ENCODE measurements at regions not wholly inside any gene's neighbourhood (a gene's known extent, or its start where the extent isn't known, plus 50 kb on each side); places are given as distances from the start of the nearest gene placed in this dataset.

DNA sequence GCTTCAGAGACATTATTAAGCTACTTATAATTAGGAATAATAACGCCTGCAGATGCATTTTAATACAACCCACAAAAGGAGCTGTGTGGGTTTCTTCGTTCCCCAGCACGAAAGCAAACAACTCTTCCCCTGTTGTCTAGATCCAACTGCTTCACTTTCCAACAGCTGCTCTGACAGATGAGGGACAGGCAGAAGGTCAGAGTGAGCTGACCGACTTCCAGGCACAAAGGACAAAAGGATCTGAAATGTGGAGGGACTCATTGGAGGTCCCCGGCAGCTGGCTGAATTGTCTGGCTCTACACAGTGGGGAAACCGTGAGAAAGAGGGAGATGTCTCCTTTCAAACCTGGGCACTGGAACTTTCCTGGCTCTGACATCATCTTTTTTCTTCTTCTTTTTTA lies 79.1 kb upstream of the ALDH1B1 start:
- no peak for DNase-seq (ENCODE audit: low spot score)

DNA sequence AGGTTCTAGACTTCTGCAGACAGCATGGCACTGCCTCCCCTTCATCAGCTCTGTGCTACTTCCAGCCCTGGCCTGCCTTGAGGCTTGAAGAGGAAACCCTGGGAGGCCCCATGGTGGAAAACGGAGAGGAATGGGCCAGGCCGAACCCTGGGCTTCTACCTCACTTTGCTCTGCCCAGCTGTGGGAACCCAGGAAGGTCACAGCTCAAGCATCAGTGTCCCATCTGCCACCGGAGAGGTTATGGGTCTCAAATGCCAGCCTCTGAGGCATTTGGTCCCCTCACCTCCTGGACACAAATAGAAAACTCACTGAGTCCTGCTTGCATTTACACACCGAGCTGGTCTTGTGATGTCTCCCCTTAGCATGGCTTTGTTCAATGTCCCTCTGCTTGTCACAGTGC lies 80.1 kb upstream of the ALDH1B1 start:
- no peak for DNase-seq (ENCODE audit: low spot score)

DNA sequence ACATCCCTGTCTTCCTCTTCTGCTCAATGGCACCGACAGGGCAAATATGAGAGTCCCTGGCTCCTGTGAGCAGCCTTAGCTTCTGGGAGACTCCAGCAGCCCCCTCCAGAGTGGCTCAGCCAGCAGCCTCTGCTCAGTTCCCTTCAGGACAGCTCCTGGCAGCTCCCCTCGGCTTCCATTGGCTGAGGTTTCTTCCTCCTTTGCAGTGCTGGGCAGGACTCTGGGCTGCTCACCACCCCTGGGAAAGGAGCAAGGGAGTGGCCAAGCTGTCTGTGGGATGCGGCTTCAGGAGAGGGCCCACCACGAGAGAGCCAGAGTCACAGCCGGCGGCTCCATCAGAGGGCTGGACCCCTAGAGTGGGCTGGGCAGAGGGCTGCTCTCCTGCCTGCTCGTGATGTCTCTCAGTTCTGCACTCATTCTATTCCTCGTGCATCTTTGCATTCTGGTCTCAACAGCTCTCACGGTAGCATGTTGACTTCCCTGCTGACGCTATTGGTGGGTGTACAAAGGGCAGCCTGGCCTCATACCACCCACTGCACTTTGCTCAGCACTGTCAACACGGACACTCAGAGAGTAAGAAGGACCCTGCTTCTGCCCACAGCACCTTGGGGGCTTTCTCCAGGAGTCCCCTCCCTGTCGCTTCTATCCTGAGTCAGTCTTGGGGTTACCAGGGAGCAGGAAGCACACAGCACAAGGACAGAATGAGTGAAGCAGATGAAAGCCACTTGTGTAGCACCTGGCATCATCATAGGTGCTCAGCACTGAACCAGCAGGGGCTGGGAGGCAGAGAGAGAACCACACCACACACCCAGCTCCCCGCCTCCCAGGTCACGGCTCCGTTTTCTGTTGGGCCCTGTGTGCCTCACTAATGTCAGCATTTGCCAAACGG lies 80.9 kb upstream of the ALDH1B1 start:
- no peak for DNase-seq (ENCODE audit: low spot score)

DNA sequence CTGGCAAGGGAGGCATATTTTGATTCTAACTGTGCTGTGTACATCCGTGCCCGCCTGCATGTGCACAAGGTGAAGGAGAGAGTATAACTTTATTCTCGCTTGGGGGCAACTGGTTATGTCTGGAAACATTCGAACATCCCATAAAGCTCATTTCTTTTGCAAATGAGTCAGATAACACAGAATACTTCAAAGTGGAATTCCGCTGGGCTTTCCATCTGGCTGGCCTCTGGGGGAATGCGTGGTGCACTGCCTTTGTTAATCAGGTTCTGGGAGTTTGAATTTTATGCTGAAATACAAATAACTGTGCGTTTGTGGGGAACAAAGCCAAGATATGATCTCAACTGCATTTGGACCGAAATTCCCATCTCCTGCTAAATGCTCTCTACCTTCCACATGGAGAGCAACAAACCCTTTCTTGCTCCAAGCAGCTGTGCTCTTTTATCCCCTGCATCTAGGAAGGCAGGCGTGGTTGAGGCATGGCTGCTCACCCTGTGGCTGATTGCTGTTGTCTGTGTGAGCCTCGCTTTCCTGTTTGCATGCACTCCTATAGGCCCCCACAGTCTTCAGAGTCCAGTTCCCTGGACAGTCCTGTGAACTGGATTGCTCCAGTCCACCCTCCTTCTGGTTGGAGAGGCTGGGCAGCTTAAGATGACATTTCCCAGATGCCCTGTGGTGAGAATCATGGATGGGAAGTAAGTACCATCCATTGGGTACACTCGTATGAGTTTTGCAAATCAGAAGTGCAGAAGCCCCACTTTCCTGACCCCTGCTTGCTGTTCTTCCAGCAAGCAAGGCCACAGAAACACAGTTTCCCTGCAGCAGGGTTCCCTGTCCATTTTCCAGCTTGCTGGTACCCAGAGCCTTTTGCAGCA lies 82.9 kb upstream of the ALDH1B1 start:
- no peak for DNase-seq (ENCODE audit: low spot score)

DNA sequence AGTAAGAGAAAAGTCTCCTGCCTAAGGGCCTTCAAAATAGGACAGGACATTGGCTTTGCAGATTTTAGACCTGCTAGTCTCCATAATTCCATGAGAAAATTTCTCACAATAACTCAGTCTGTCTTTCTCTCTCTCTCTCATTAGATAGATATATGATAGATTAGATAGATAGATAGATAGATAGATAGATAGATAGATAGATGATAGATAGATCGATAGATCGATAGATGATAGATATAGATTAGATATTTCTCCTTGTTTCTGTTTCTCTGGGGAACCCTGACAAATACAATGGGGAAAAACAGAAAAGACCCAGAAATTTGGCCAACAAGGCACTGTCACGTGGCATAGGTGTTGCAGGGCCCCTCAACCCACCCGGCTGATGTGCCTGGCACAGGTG lies 84.4 kb upstream of the ALDH1B1 start:
- DNase-seq (ENCODE audit: low spot score) = no peak

DNA sequence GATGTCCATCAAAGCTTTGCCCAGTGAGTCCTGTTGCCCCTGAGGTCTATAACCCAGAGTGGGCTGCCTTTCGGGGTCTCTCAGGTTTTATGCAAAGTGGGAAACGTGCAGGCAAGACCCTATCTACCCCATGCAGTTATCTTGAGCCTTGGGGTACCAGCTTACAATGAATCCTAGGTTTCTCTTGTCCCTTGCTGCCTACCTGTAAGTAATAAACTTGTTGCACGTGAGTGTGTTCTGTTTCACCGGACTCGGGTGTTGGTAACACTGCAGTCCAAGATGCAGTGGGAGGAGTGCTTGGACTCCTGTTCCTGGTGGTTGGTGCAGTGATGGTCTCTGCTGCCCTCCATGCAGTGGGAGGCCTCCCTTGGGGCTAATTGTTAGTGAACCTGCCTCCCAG lies 85.6 kb upstream of the ALDH1B1 start:
- DNase-seq (ENCODE audit: low spot score) = no peak

DNA sequence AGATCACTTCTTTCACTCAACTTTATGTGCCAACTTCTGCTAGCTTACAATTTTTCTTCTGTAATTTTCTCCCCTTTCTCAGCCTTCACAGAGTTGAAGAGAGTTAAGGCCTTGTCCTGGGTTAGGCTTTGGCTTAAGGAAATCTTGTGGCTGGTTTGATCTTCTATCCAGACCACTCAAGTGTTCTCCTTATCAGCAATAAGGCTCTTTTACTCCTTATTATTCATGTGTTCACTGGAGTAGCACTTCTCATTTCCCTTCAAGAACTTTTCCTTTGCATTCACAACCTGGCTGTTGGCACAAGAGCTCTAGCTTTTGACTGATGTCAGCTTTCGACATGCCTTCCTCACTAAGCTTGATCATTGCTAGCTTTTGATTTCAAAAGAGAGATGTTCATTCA lies 86.9 kb upstream of the ALDH1B1 start:
- no peak for DNase-seq (ENCODE audit: low spot score)

DNA sequence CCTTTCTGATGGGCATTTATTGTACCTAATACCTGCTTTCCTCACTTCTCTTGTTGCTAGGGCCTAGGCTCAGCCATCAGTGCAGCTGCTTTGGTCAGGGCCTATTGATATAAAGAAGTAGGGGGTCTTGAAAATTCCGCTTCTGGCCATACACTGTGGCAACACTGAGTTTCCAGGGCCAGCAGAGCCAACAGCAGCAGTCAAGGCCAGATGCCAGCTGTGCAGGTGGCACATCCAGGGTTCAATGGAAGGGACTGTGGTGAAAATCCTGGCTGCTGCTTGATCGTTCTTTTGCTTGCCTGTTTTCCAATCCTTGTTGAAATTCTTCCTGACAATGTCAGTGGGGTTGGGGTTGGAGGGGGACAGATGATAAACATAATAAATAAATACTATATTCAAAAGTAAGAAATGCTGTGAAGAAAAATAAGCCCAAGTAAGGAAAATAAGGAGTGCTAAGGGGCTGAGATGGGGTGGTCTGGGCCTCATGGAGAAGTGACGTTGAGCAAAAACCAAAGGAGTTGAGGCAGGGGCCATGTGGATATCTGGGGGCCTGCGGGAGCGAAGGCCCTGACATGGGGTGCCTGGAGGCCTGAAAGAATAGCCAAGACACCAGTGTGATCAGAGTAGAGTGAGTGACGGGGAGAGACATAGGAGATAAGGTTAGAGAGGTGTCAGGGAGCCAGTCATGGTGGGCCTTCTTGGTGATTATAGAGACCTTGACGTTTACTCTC lies 91.0 kb upstream of the ALDH1B1 start:
- DNase-seq (ENCODE audit: low spot score) = no peak

DNA sequence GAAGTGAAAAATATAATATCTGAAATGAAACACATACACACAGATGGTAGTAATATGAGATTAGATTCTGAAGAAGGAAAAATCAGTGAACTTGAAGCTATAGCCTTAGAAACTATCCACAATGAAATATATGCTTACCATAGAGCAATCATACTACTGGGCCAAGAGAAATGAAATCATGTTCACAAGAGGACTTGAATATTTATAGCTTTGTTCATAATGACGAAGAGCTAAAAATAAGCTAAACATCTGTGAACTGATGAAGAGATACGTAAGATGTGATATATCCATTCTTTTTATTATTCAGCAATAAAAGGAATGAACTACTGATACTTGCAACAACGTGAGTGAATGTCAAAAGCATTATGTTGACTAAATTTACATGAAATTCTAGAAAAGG lies 92.6 kb upstream of the ALDH1B1 start:
- no peak for DNase-seq (ENCODE audit: low spot score)

DNA sequence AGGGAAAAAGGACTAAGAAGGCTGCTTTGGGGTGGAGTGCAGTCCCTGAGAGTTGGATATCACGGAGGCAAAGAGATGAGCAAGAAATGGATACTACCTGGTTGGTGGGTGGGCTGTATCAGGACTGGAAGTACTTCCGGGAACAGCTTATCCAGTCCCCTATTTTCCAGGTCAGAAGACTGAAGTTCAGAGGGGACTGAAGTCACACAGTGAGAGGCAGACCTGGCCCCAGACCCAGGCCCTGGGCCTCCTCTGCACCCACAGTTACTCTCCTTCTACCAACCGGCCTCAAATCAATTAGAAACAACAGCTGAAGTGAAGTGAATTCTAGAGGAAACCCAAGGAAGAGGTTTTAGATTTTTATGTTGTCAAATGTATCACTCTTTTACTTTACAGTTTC lies 93.6 kb upstream of the ALDH1B1 start:
- no peak for DNase-seq (ENCODE audit: low spot score)

DNA sequence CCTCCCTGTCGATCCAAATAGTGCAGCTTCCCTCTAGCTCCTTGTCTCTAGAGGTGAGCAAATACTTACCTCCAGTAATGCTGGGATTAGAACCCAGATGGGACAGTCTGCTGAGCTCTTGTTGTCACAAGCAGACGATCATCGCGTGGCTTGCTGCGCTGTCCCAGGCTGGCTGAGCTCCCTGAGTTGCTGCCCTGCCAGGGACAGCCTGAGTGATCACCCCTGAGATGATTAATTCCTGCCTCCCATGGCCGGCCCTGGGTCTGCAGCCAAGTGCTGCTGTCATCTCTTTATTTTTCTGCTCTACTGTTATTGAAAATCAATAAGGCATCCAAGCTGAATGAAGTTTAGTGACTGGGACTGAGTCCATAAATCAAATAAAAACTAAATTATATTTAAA lies 94.0 kb upstream of the ALDH1B1 start:
- no peak for DNase-seq (ENCODE audit: low spot score)

DNA sequence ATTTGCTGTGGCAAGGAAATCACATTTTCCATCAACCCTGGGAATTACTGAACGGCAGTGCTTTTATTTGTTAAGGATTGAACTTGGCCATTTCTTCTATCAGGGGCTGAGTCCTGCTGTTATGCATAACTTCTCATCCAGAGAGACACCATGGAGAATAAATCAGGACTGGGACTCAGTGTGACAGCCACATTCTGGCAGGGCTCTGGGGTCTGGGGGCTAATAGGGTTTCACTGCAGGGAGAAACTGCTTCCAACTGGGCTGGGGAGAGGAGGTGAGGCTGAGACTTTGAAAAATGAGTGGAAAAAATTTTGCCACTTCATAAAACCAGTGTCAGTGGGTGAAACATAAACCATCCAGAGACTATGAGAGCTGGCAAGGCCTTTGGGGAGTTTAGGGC lies 95.7 kb upstream of the ALDH1B1 start:
- no peak for DNase-seq (ENCODE audit: low spot score)

DNA sequence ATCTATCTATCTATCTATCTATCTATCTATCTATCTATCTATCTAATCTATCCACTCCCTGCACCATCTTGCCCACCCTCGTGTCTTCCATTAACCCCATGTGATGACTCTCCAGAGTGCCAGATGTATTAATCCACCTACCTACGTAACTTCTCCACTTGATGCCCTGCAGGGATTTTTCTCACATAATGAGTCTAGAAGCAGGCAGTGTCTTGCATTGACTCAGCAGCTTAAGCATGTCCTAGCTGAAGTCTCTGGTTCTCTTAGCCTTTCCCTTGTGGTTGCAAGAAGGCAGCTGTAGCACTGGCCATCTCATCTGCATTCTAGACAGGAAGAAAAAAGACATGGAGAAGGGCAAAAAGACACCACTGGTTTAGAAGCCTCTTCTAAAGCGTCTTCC lies 96.7 kb upstream of the ALDH1B1 start:
- no peak for DNase-seq (ENCODE audit: low spot score)

DNA sequence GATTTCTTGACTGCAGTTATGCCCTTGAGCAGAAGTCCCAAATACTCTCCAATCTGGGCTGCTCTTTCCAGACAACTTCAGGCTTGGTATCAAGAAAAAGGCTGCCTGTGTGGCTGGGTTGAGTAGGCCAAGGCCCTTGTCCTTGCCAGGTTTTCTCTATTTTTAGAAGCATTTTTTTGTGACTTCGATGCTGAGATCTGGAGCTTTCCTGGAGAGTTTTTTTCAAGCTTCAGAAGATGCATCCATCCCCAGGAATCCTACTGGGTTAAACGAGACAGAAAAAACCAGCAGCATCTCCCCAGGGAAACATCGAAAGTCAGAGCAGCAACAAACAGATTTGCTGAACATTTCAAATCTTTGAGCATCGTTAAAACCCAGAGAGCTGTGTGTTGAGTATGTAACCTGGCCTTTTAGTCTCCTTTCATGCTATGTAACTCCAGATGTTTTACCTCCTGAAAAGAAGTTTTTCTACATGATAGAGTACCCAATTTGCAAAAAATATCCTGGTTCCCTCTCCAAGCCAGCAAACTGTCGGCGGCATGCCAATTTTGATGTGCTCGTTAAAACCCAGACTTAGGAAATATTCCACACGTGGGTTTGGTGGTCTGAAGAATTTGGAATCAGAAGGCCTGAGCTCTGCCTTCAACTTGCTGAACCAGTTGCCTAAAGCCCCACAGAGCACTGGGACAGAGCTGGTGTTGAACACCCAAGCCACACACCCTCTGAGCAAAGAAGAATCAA lies 98.1 kb upstream of the ALDH1B1 start:
- no peak for DNase-seq (ENCODE audit: low spot score)

DNA sequence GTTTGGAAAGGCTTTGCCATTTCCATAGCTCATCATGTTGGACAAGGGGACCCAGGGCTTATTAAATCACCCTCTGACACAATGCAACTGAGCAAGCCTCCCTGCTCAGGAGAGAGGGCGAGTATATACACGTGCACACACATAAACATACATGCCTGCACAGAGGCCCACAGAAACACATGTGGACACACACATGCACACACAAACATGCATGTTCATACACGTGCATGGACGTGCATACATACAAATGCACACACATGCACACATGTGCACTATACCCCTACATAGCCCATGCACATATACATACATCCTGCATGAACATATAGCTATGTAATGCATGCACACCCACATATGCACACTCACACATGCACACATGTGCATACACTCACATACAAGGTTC lies 99.5 kb upstream of the ALDH1B1 start:
- no peak for DNase-seq (ENCODE audit: low spot score)

DNA sequence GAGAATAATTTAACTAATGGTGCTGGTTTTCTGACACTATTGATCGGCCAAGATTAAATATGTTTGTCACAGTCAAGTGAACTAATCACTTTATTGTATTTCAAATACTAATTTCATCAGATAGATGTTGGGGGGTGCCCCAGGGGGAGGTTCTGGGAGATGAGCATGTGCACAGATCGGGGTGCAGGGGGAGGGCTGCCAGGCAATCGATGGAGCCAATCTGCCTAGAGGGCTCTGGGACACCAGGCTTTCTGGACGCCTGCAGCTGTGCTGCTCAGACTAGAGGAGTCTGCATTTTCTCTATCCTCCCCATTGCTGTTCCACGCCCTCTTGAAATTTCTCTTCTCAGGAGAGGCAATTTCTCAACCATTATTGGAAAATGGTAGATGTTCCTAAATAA lies 100.0 kb upstream of the ALDH1B1 start:
- DNase-seq (ENCODE audit: low spot score) = no peak

DNA sequence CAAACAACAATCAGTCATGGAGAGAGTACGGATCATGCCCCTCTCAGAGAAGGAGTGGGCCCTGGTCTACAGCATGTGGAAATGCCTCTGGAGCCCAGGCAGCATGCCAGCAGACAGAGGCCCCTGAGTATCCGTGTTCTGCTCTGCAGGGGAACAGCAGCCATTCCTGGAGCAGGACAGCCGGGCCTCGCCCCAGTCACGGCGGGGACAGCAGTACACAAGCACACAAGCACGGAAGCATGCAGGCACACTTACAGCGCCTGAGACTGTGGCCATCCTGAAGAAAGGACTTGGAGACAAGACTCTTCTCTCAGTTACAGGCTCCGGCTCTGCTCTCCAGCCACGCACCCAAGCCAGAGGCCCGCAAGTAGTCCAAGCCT lies 102.6 kb upstream of the ALDH1B1 start:
- DNase-seq (ENCODE audit: low spot score) = no peak

DNA sequence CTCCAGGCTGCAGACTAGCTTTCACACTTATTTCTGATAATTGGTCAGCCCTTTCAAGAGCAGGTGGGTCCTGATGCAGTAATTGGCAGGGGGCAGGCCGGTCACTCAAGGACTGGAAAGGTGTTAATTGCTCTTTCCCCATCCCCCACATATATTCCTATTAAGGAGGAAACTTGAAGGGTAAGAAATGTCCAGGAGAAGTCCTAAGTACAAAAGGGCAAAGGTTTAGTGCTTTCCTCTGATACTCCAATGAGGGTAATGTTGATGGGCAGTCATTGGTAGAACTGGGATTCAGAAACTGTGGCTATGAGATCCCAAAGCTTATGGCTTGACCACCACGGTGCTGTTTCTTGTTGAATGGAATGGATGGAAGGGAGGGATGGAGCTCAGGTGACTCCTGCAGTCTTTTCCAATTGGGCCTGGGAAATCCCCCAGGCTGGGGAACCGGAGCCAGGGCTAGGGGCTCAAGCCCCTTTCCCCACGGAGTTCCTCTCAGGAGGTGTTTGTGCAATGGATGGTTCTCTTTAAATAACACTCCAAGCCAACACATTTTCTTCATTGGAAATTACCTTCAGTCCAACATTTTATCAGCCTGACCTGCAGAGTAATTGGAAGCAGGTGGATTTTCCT lies 103.2 kb upstream of the ALDH1B1 start:
- DNase-seq (ENCODE audit: low spot score) = no peak

DNA sequence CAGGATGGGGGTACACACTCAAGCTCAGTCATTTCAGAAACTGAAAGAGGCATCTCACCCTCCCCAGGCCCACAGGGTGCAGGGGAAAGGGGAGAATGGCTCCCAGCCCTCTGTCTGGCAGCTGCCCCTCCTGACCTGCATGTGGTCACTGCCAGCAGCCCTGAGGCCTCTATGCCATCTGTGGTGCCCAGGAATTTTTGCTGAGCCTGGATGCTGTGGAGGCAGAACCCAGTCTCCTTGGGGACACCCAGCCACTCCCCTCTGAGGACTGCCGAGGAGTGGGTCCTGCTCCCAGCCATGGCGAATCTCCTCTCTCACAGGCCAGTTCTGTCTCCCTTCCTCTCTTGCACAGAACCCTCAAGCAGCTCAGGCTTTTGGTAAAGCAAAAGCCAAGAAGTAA lies 104.0 kb upstream of the ALDH1B1 start:
- DNase-seq (ENCODE audit: low spot score) = no peak

DNA sequence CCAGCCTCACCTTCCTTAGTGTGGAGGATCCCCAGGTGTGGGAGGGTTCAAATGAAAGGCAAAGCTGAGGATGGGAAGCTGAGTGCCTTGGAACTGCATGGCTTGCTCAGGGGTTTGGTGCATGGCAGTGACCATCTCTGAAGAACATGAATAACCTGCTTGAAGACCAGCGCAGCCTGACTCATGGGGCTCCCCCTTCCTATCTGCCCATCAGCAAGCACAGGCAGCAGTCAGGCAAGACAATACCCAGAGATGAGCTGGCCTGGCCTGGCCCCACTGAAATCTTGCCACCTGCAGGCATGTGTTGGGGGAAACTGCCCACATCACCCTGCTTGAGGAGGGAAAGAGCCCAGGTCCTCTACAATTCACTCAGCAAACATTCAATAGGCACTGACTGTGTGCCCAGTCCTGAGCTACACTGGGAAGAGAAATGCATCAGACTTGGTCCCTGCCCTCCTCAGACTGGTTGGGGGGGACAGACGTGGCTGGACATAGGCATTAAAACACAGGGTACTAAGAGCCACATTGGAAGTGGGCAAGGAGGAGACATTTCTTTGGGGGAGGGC lies 105.0 kb upstream of the ALDH1B1 start:
- DNase-seq (ENCODE audit: low spot score) = no peak

DNA sequence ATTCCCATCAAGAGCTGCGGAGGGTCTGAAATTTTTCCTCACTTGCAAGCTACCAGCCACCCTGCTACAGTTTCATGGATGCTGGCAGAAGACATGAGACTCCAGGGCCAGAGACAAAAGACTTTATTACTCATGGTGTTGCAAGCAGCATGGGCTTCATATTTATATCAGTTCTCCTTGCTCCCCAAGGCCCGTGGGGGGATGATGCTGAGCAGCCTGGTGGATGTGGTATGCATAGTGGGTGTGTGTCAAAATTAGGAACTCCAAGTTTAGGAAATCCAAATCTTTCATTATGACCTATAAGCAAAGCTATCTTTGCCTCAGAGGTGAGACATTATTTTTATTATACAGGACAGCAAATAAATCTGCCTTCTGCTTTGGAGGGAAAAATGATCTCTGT lies 105.7 kb upstream of the ALDH1B1 start:
- no peak for DNase-seq (ENCODE audit: low spot score)

Data from H4 (cell line).